ENCODE measurements at regions not wholly inside any gene's neighbourhood (a gene's known extent, or its start where the extent isn't known, plus 50 kb on each side); places are given as distances from the start of the nearest gene placed in this dataset.

GRCh38 chr13:102538938-102539337 is 57.8 kb upstream of the TPP2 start:
- Histone ChIP-seq H3K4me1 (no peaks in the 10 kb centered on the region), H3K4me3 (ENCODE audit: low read depth, low read length) (no peak overlapping the region), H3K27me3 (replicated peaks; ENCODE audit: control insufficient read depth, insufficient read depth, low read length) (no peaks in the 10 kb centered on the region), H3K9me3 (no peaks in the 10 kb centered on the region), H3K36me3 (ENCODE audit: control insufficient read depth, insufficient read depth, low read length) (no peaks in the 10 kb centered on the region)
- H3K36me3 Mint-ChIP-seq (ENCODE audit: insufficient read depth, unreplicated experiment), result no peaks in the 10 kb centered on the region
- DNase-seq, result no peak
- no peak overlapping the region for H3K4me3 Mint-ChIP-seq (ENCODE audit: unreplicated experiment)
- H3K9me3 Mint-ChIP-seq (ENCODE audit: unreplicated experiment), result no peaks in the 10 kb centered on the region
- no peaks in the 10 kb centered on the region for H3K4me1 Mint-ChIP-seq (ENCODE audit: low read depth, unreplicated experiment)
- no peak for TF ChIP-seq CTCF (IDR thresholded peaks at IDR 0.05; ENCODE audit: insufficient read depth in 1 of 2, low read depth in 1 of 2, low read length in 1 of 2, severe bottlenecking in 1 of 2, unreplicated experiment in 1 of 2)
- no peak overlapping the region for H3K27ac Mint-ChIP-seq (ENCODE audit: unreplicated experiment)
- ChIA-PET CTCF (no interaction called here), POLR2A (no interaction called here)
- intact Hi-C loops (cut with micrococcal nuclease; ENCODE audit: unreplicated experiment), result no loop called here
- BruUV-seq (replicated peaks), result no TSS peak
- peaks cover 21% of the 10 kb centered on the region for H3K27me3 Mint-ChIP-seq (ENCODE audit: insufficient read depth, unreplicated experiment)

DNA sequence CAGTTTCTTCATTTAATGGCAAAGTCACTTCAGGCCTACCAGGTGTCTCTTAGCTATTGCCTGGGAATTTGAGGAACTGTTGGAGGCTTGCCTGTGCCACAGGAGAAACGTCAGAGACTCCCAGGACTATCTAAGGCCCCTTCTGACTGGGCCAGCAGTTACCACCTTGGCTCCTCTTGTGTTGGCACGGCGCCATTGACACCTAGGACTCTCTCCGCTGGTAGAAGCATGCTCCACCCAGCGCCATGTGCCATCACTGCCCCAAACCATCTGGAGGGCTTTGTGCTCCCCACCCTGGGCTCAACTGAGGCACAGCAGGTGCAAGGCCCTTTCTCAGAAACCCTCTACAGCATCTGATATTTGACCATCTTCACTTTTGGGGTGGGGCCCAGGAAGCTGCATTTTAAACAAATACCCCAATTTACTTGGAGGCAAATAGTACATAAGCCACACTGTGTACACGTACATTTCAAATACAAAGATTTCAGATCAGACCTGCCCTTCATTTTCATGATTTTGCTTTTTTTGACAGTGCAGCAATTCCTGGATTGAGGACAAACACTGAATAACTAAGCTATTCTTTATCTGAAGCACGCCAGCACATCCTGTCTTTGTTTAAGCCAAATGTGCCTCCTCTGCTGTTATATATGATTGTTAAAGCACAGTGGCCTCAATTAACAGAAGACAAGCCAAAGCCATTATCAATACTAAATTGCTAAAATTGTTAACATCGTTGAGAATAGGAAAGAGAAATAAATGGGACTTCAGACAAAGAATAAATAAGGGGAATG is 59.9 kb upstream of the TPP2 start:
- ChIA-PET CTCF (no interaction called here), POLR2A (no interaction called here)
- Mint-ChIP-seq H3K36me3 (ENCODE audit: insufficient read depth, unreplicated experiment) (no peaks in the 10 kb centered on the region), H3K27me3 (ENCODE audit: insufficient read depth, unreplicated experiment) (peaks cover 19% of the 10 kb centered on the region), H3K27ac (ENCODE audit: unreplicated experiment) (no peak overlapping the region), H3K4me3 (ENCODE audit: unreplicated experiment) (no peak overlapping the region), H3K9me3 (ENCODE audit: unreplicated experiment) (no peaks in the 10 kb centered on the region), H3K4me1 (ENCODE audit: low read depth, unreplicated experiment) (no peaks in the 10 kb centered on the region)
- Histone ChIP-seq H3K36me3 (ENCODE audit: control insufficient read depth, insufficient read depth, low read length) (no peaks in the 10 kb centered on the region), H3K27me3 (replicated peaks; ENCODE audit: control insufficient read depth, insufficient read depth, low read length) (no peaks in the 10 kb centered on the region), H3K4me3 (ENCODE audit: low read depth, low read length) (no peak overlapping the region), H3K9me3 (no peaks in the 10 kb centered on the region), H3K4me1 (no peaks in the 10 kb centered on the region)
- no peak for DNase-seq
- no TSS peak for BruUV-seq (replicated peaks)
- intact Hi-C loops (cut with micrococcal nuclease; ENCODE audit: unreplicated experiment), result no loop called here
- TF ChIP-seq CTCF (IDR thresholded peaks at IDR 0.05; ENCODE audit: insufficient read depth in 1 of 2, low read depth in 1 of 2, low read length in 1 of 2, severe bottlenecking in 1 of 2, unreplicated experiment in 1 of 2), result no peak

- intact Hi-C loops (cut with micrococcal nuclease; ENCODE audit: unreplicated experiment), result no loop called here
- no peak overlapping the region for H3K27ac Mint-ChIP-seq (ENCODE audit: unreplicated experiment)
- ChIA-PET POLR2A (no interaction called here), CTCF (no interaction called here)
- H3K4me3 ChIP-seq (ENCODE audit: low read depth, low read length), result no peak overlapping the region
- no peaks in the 10 kb centered on the region for H3K9me3 ChIP-seq
- no peaks in the 10 kb centered on the region for H3K36me3 Mint-ChIP-seq (ENCODE audit: insufficient read depth, unreplicated experiment)
- no peak overlapping the region for H3K4me3 Mint-ChIP-seq (ENCODE audit: unreplicated experiment)
- no peaks in the 10 kb centered on the region for H3K4me1 Mint-ChIP-seq (ENCODE audit: low read depth, unreplicated experiment)
- TF ChIP-seq CTCF (IDR thresholded peaks at IDR 0.05; ENCODE audit: insufficient read depth in 1 of 2, low read depth in 1 of 2, low read length in 1 of 2, severe bottlenecking in 1 of 2, unreplicated experiment in 1 of 2), result no peak
- no TSS peak for BruUV-seq (replicated peaks)
- no peaks in the 10 kb centered on the region for H3K9me3 Mint-ChIP-seq (ENCODE audit: unreplicated experiment)
- H3K36me3 ChIP-seq (ENCODE audit: control insufficient read depth, insufficient read depth, low read length), result no peaks in the 10 kb centered on the region
- no peaks in the 10 kb centered on the region for H3K4me1 ChIP-seq
- H3K27me3 ChIP-seq (replicated peaks; ENCODE audit: control insufficient read depth, insufficient read depth, low read length), result no peaks in the 10 kb centered on the region
- DNase-seq, result no peak
- peaks cover 19% of the 10 kb centered on the region for H3K27me3 Mint-ChIP-seq (ENCODE audit: insufficient read depth, unreplicated experiment)
Observed at GRCh38 chr13:102536196-102536595, 60.6 kb upstream of the TPP2 start.

Data from Caco-2 (cell line).